GM12878 (cell line): ENCODE measurements at regions not wholly inside any gene's neighbourhood (a gene's known extent, or its start where the extent isn't known, plus 50 kb on each side); places are given as distances from the start of the nearest gene placed in this dataset.
A peak's percentile ranks its signal among the peaks of the same experiment; 100 is the strongest.

ENCODE experiments used
- ASH2L ChIP-seq: fragments of 300-600, 200-600 bp; sonication (generic); IDR thresholded peaks from 2 replicates; pipeline ENCODE4 v1.6.1; 2017; ENCODE audit warnings: low read depth, mild to moderate bottlenecking, borderline replicate concordance
- CREM ChIP-seq: IDR thresholded peaks from 2 replicates; pipeline ENCODE4 v1.6.1; 2014; ENCODE audit warnings: antibody characterized with exemption, low read depth
- DPF2 ChIP-seq: fragments of 450-650 bp; IDR thresholded peaks from 2 replicates; pipeline ENCODE4 v1.6.1; 2017; ENCODE audit warnings: mild to moderate bottlenecking
- EZH2 ChIP-seq: IDR thresholded peaks from 2 replicates; pipeline ENCODE4 v1.6.1; 2012; ENCODE audit warnings: low read depth, mild to moderate bottlenecking, control low read depth, inconsistent platforms, low read length, borderline replicate concordance; ENCODE audit not compliant: control insufficient read depth
- GATAD2B ChIP-seq: fragments of 450-650 bp; conservative IDR thresholded peaks from 2 replicates; pipeline ENCODE4 v1.6.1; 2017; ENCODE audit warnings: low read depth, mild to moderate bottlenecking, moderate library complexity
- HDGF ChIP-seq: fragments of 450-650 bp; IDR thresholded peaks from 2 replicates; pipeline ENCODE4 v1.6.1; 2016; ENCODE audit warnings: antibody characterized with exemption
- MTA2 ChIP-seq: fragments of 450-650 bp; IDR thresholded peaks from 2 replicates; pipeline ENCODE4 v1.6.1; 2016; ENCODE audit warnings: low read depth, mild to moderate bottlenecking, moderate library complexity
- NFXL1 ChIP-seq: fragments of 450-650 bp; IDR thresholded peaks from 2 replicates; pipeline ENCODE4 v1.6.1; 2017; ENCODE audit warnings: antibody characterized with exemption, mild to moderate bottlenecking, borderline replicate concordance
- NFYB ChIP-seq: IDR thresholded peaks from 2 replicates; pipeline ENCODE4 v1.6.1; 2011; ENCODE audit warnings: low read depth, mild to moderate bottlenecking, low read length, improper control_type of control experiment, moderate library complexity; ENCODE audit not compliant: insufficient read depth
- POLR2AphosphoS2 ChIP-seq: IDR thresholded peaks from 2 replicates; pipeline ENCODE4 v1.6.1; 2011; ENCODE audit warnings: low read depth, mild to moderate bottlenecking, low read length, improper control_type of control experiment, moderate library complexity
- RAD21 ChIP-seq: IDR thresholded peaks from 2 replicates; pipeline ENCODE4 v1.6.1; 2011; ENCODE audit warnings: mild to moderate bottlenecking, low read depth, low read length, moderate library complexity; ENCODE audit not compliant: insufficient read depth
- RAD51 ChIP-seq: fragments of 450-650 bp; IDR thresholded peaks from 2 replicates; pipeline ENCODE4 v1.6.1; 2016; ENCODE audit warnings: moderate library complexity, mild to moderate bottlenecking, inconsistent platforms
- RUNX3 ChIP-seq: IDR thresholded peaks from 2 replicates; pipeline ENCODE4 v1.6.1; 2012; ENCODE audit warnings: low read length, inconsistent platforms
- SIN3A ChIP-seq: IDR thresholded peaks from 2 replicates; pipeline ENCODE4 v1.6.1; 2012; ENCODE audit warnings: low read depth, low read length, improper control_type of control experiment
- YBX1 ChIP-seq: fragments of 450-650 bp; IDR thresholded peaks from 2 replicates; pipeline ENCODE4 v1.6.1; 2016; ENCODE audit warnings: antibody characterized with exemption
- ZZZ3 ChIP-seq: IDR thresholded peaks from 2 replicates; pipeline ENCODE4 v1.6.1; 2011; ENCODE audit warnings: low read depth; ENCODE audit not compliant: control insufficient read depth, insufficient read length
- TF ChIP-seq, protein P1 (sequence below): fragments of 450-650 bp; IDR thresholded peaks from 2 replicates; pipeline ENCODE4 v1.6.1; 2017; ENCODE audit warnings: mild to moderate bottlenecking, low read depth, inconsistent platforms; ENCODE audit not compliant: poor library complexity, severe bottlenecking
- TF ChIP-seq, protein P2 (sequence below): fragments of 450-650 bp; IDR thresholded peaks from 2 replicates; pipeline ENCODE4 v1.6.1; 2018; ENCODE audit warnings: borderline replicate concordance, mild to moderate bottlenecking; ENCODE audit not compliant: partially characterized antibody
- TF ChIP-seq, protein P3 (sequence below): fragments of 450-650 bp; IDR thresholded peaks from 2 replicates; pipeline ENCODE4 v1.6.1; 2017; ENCODE audit warnings: mild to moderate bottlenecking, moderate library complexity
- TF ChIP-seq, protein P4 (sequence below): fragments of 450-650 bp; IDR thresholded peaks from 2 replicates; pipeline ENCODE4 v1.6.1; 2017; ENCODE audit warnings: mild to moderate bottlenecking

DNA sequence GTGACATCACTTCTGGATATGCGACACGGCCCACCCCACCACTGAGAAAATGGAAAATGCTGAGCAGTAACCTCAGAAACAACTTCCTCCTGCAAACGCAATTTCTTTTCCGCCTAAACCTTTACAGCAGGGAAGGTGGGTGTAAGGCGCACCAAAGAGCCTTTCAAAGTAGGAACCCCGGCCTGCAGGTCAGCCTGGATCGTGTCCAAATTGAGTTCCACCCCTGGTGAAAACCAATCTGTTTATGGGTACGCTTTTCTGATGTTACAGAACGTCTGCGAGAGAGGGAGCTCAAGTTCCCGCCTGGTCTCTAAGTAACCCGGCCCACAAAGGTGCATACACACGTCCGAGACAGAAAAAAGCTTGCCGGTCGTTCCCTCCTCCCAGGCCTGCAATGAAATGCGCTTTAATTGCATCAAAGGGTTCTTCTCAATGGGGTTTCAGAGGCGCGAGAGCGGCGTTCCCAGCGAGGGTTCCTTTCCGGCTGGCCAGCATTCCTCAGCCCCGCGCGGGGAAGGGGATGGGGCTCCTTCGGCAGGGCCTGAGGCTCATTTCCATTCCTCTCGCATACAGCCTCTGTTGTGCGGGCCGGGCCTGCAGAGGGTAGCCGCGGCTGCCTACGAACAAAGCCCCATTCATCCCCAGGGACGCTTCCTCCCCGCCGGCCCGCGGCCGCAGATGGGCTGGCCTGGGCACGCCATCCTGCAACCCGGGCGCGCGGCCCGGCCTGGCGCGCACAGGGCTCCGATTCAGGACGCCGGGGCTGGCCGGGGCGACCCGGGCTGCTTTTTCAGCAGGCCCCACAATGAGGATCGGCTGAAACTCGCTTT lies 138.1 kb downstream of the TMCO5A start (continued):
- TF ChIP-seq HDGF (no peak), SIN3A (no peak), EZH2 (no peak), RAD51 (no peak), DPF2 (peak; percentile 82), RAD21 (peak; percentile 59), NFYB (no peak), CREM (peak; percentile 79), POLR2AphosphoS2 (no peak), GATAD2B (peak; percentile 70; the same call in 1 of the 2 replicates), YBX1 (no peak), ZZZ3 (no peak), RUNX3 (no peak; the same call in 1 of the 2 replicates), ASH2L (no peak), MTA2 (0 out of 2 replicates have a peak, but pooled peaks have one; percentile 25), NFXL1 (no peak)
- TF ChIP-seq, protein P1, sequence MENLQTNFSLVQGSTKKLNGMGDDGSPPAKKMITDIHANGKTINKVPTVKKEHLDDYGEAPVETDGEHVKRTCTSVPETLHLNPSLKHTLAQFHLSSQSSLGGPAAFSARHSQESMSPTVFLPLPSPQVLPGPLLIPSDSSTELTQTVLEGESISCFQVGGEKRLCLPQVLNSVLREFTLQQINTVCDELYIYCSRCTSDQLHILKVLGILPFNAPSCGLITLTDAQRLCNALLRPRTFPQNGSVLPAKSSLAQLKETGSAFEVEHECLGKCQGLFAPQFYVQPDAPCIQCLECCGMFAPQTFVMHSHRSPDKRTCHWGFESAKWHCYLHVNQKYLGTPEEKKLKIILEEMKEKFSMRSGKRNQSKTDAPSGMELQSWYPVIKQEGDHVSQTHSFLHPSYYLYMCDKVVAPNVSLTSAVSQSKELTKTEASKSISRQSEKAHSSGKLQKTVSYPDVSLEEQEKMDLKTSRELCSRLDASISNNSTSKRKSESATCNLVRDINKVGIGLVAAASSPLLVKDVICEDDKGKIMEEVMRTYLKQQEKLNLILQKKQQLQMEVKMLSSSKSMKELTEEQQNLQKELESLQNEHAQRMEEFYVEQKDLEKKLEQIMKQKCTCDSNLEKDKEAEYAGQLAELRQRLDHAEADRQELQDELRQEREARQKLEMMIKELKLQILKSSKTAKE = peak; percentile 47
- TF ChIP-seq, protein P2, sequence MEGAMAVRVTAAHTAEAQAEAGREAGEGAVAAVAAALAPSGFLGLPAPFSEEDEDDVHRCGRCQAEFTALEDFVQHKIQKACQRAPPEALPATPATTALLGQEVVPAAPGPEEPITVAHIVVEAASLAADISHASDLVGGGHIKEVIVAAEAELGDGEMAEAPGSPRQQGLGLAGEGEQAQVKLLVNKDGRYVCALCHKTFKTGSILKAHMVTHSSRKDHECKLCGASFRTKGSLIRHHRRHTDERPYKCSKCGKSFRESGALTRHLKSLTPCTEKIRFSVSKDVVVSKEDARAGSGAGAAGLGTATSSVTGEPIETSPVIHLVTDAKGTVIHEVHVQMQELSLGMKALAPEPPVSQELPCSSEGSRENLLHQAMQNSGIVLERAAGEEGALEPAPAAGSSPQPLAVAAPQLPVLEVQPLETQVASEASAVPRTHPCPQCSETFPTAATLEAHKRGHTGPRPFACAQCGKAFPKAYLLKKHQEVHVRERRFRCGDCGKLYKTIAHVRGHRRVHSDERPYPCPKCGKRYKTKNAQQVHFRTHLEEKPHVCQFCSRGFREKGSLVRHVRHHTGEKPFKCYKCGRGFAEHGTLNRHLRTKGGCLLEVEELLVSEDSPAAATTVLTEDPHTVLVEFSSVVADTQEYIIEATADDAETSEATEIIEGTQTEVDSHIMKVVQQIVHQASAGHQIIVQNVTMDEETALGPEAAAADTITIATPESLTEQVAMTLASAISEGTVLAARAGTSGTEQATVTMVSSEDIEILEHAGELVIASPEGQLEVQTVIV = no peak
- TF ChIP-seq, protein P3, sequence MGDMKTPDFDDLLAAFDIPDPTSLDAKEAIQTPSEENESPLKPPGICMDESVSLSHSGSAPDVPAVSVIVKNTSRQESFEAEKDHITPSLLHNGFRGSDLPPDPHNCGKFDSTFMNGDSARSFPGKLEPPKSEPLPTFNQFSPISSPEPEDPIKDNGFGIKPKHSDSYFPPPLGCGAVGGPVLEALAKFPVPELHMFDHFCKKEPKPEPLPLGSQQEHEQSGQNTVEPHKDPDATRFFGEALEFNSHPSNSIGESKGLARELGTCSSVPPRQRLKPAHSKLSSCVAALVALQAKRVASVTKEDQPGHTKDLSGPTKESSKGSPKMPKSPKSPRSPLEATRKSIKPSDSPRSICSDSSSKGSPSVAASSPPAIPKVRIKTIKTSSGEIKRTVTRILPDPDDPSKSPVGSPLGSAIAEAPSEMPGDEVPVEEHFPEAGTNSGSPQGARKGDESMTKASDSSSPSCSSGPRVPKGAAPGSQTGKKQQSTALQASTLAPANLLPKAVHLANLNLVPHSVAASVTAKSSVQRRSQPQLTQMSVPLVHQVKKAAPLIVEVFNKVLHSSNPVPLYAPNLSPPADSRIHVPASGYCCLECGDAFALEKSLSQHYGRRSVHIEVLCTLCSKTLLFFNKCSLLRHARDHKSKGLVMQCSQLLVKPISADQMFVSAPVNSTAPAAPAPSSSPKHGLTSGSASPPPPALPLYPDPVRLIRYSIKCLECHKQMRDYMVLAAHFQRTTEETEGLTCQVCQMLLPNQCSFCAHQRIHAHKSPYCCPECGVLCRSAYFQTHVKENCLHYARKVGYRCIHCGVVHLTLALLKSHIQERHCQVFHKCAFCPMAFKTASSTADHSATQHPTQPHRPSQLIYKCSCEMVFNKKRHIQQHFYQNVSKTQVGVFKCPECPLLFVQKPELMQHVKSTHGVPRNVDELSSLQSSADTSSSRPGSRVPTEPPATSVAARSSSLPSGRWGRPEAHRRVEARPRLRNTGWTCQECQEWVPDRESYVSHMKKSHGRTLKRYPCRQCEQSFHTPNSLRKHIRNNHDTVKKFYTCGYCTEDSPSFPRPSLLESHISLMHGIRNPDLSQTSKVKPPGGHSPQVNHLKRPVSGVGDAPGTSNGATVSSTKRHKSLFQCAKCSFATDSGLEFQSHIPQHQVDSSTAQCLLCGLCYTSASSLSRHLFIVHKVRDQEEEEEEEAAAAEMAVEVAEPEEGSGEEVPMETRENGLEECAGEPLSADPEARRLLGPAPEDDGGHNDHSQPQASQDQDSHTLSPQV = no peak
- TF ChIP-seq, protein P4, sequence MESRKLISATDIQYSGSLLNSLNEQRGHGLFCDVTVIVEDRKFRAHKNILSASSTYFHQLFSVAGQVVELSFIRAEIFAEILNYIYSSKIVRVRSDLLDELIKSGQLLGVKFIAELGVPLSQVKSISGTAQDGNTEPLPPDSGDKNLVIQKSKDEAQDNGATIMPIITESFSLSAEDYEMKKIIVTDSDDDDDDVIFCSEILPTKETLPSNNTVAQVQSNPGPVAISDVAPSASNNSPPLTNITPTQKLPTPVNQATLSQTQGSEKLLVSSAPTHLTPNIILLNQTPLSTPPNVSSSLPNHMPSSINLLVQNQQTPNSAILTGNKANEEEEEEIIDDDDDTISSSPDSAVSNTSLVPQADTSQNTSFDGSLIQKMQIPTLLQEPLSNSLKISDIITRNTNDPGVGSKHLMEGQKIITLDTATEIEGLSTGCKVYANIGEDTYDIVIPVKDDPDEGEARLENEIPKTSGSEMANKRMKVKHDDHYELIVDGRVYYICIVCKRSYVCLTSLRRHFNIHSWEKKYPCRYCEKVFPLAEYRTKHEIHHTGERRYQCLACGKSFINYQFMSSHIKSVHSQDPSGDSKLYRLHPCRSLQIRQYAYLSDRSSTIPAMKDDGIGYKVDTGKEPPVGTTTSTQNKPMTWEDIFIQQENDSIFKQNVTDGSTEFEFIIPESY = no peak
